ENCODE measurements at regions not wholly inside any gene's neighbourhood (a gene's known extent, or its start where the extent isn't known, plus 50 kb on each side); places are given as distances from the start of the nearest gene placed in this dataset.

- no peak overlapping the region for H3K27ac Mint-ChIP-seq
- peaks cover 23% of the 10 kb centered on the region for H3K9me3 Mint-ChIP-seq
- no peak for DNase-seq (ENCODE audit: low spot score)
- no peaks in the 10 kb centered on the region for H3K27me3 Mint-ChIP-seq (ENCODE audit: low read depth)
- H3K4me3 Mint-ChIP-seq, result no peak overlapping the region
- POLR2A ChIA-PET, result no interaction called here
- peaks cover 5% of the 10 kb centered on the region for H3K36me3 Mint-ChIP-seq
- ATAC-seq, result no peak
- CTCF ChIA-PET, result no interaction called here
- no peak for TF ChIP-seq ATF6 (CRISPR knock-in tag; IDR thresholded peaks at IDR 0.05)
- TF ChIP-seq ZNF317 (CRISPR knock-in tag; IDR thresholded peaks at IDR 0.05; ENCODE audit: borderline replicate concordance, low read depth), result no peak
- no peak for TF ChIP-seq MXD4 (CRISPR knock-in tag; IDR thresholded peaks at IDR 0.05; ENCODE audit: borderline replicate concordance)
- no peak for TF ChIP-seq ZNF416 (CRISPR knock-in tag; IDR thresholded peaks at IDR 0.05)
- no peak for TF ChIP-seq FOXP4 (CRISPR knock-in tag; IDR thresholded peaks at IDR 0.05)
- TF ChIP-seq ERG (CRISPR knock-in tag; IDR thresholded peaks at IDR 0.05), result no peak
- TF ChIP-seq HMGXB4 (CRISPR knock-in tag; IDR thresholded peaks at IDR 0.05), result no peak
- no peak for TF ChIP-seq NFYB (CRISPR knock-in tag; conservative IDR thresholded peaks at IDR 0.05; ENCODE audit: low read depth)
- no peak for TF ChIP-seq CREB1 (CRISPR knock-in tag; IDR thresholded peaks at IDR 0.05)
- no peak for TF ChIP-seq E2F5 (CRISPR knock-in tag; IDR thresholded peaks at IDR 0.05)
- no peaks in the 10 kb centered on the region for H3K4me1 Mint-ChIP-seq
These were observed 383.4 kb downstream of the CBLN2 start for GRCh38 chr18:72160510-72161445.

- TF ChIP-seq ATF6 (CRISPR knock-in tag; IDR thresholded peaks at IDR 0.05) (no peak), ZNF423 (CRISPR knock-in tag; IDR thresholded peaks at IDR 0.05) (no peak), NFYB (CRISPR knock-in tag; conservative IDR thresholded peaks at IDR 0.05; ENCODE audit: low read depth) (no peak), MYBL2 (CRISPR knock-in tag; IDR thresholded peaks at IDR 0.05) (no peak), ZNF425 (CRISPR knock-in tag; conservative IDR thresholded peaks at IDR 0.05) (no peak), ZNF263 (CRISPR knock-in tag; IDR thresholded peaks at IDR 0.05; ENCODE audit: low read depth) (no peak), NFATC4 (CRISPR knock-in tag; IDR thresholded peaks at IDR 0.05) (no peak), ETV6 (CRISPR knock-in tag; IDR thresholded peaks at IDR 0.05) (no peak), ZNF416 (CRISPR knock-in tag; IDR thresholded peaks at IDR 0.05) (no peak), ATF1 (CRISPR knock-in tag; IDR thresholded peaks at IDR 0.05) (no peak)
- H3K27ac Mint-ChIP-seq, result no peak overlapping the region
- no peak overlapping the region for H3K4me3 Mint-ChIP-seq
- ATAC-seq (no peak), DNase-seq (ENCODE audit: low spot score) (no peak)
- H3K36me3 Mint-ChIP-seq, result peaks cover 5% of the 10 kb centered on the region; the same call in 1 of the 2 replicates
- POLR2A ChIA-PET, result no interaction called here
- H3K27me3 Mint-ChIP-seq (ENCODE audit: low read depth), result no peaks in the 10 kb centered on the region
- H3K9me3 Mint-ChIP-seq, result peaks cover 33% of the 10 kb centered on the region
- CTCF ChIA-PET, result no interaction called here
- no peaks in the 10 kb centered on the region for H3K4me1 Mint-ChIP-seq
These were observed 388.8 kb downstream of the CBLN2 start for GRCh38 chr18:72155327-72155726.
